ENCODE measurements at regions not wholly inside any gene's neighbourhood (a gene's known extent, or its start where the extent isn't known, plus 50 kb on each side); places are given as distances from the start of the nearest gene placed in this dataset.

GRCh38 chr7:89477991-89478390, 676.3 kb upstream of the STEAP1 start:
- Histone ChIP-seq H3K4me3 (ENCODE audit: low read depth, low read length) (no peak overlapping the region), H3K27ac (no peak overlapping the region), H3K27me3 (replicated peaks) (no peaks in the 10 kb centered on the region), H3K36me3 (replicated peaks) (no peaks in the 10 kb centered on the region)
- in situ Hi-C loops (cut with HindIII; ENCODE audit: low pct_ligation_motif_present, low sequenced_read_pairs) = no loop called here
- TF ChIP-seq CTCF (IDR thresholded peaks at IDR 0.05; ENCODE audit: low read depth, low read length, missing control alignments) = no peak
- no peak for DNase-seq

- no peaks in the 10 kb centered on the region for H3K27me3 ChIP-seq (replicated peaks)
- no peaks in the 10 kb centered on the region for H3K36me3 ChIP-seq (replicated peaks)
- no peak overlapping the region for H3K27ac ChIP-seq
- in situ Hi-C loops (cut with HindIII; ENCODE audit: low pct_ligation_motif_present, low sequenced_read_pairs) = no loop called here
- TF ChIP-seq CTCF (IDR thresholded peaks at IDR 0.05; ENCODE audit: low read depth, low read length, missing control alignments) = no peak
- no peak for DNase-seq
- no peak overlapping the region for H3K4me3 ChIP-seq (ENCODE audit: low read depth, low read length)
These were observed 658.6 kb upstream of the STEAP1 start for GRCh38 chr7:89495704-89496103.

DNA sequence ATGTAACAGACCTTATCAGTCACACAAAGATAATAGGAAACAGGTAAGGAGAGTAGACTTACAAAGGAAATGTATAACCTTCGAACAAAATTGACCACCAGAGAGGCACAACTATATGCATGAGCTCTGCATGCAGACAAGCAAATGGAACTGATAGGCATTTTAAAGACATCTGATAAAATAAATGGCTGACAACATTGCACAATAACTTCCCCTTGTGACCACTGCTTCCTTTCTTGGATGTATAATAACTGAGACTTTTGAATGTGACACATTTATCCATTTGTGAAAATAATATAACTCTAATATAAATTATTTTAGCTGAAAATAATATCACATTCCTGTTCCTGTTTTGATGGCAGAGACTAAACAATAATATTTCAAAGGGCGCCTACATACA, 654.2 kb upstream of the STEAP1 start:
- H3K4me3 ChIP-seq (ENCODE audit: low read depth, low read length) = no peak overlapping the region
- in situ Hi-C loops (cut with HindIII; ENCODE audit: low pct_ligation_motif_present, low sequenced_read_pairs) = no loop called here
- TF ChIP-seq CTCF (IDR thresholded peaks at IDR 0.05; ENCODE audit: low read depth, low read length, missing control alignments) = no peak
- DNase-seq = no peak
- H3K27ac ChIP-seq = no peak overlapping the region
- H3K36me3 ChIP-seq (replicated peaks) = no peaks in the 10 kb centered on the region
- H3K27me3 ChIP-seq (replicated peaks) = no peaks in the 10 kb centered on the region

DNA sequence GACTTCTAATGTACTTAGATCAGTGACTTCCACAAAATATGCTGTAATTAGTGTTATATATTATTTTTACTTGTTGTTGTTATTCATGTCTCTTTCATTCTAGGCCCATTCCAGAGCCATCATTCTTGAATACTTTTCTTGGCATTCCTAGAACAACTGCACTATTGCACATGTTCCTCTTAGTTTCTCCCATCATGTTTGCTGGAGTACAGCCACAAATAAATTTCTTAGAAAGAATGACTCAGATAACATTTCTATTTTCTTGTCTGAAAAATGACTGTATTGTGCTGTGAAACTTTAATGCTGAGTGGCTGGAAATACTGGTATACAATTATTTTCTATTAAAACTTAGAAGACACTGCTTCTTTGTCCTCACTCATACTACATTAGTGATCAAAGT, 651.0 kb upstream of the STEAP1 start:
- no peak for DNase-seq
- in situ Hi-C loops (cut with HindIII; ENCODE audit: low pct_ligation_motif_present, low sequenced_read_pairs) = no loop called here
- no peaks in the 10 kb centered on the region for H3K27me3 ChIP-seq (replicated peaks)
- TF ChIP-seq CTCF (IDR thresholded peaks at IDR 0.05; ENCODE audit: low read depth, low read length, missing control alignments) = no peak
- H3K36me3 ChIP-seq (replicated peaks) = no peaks in the 10 kb centered on the region
- no peak overlapping the region for H3K27ac ChIP-seq
- no peak overlapping the region for H3K4me3 ChIP-seq (ENCODE audit: low read depth, low read length)

- H3K36me3 ChIP-seq (replicated peaks) = no peaks in the 10 kb centered on the region
- TF ChIP-seq CTCF (IDR thresholded peaks at IDR 0.05; ENCODE audit: low read depth, low read length, missing control alignments) = no peak
- H3K27me3 ChIP-seq (replicated peaks) = no peaks in the 10 kb centered on the region
- in situ Hi-C loops (cut with HindIII; ENCODE audit: low pct_ligation_motif_present, low sequenced_read_pairs) = no loop called here
- no peak overlapping the region for H3K4me3 ChIP-seq (ENCODE audit: low read depth, low read length)
- no peak overlapping the region for H3K27ac ChIP-seq
- no peak for DNase-seq
These were observed 647.2 kb upstream of the STEAP1 start for GRCh38 chr7:89507034-89507433.

- Histone ChIP-seq H3K27ac (no peak overlapping the region), H3K4me3 (ENCODE audit: low read depth, low read length) (no peak overlapping the region), H3K36me3 (replicated peaks) (no peaks in the 10 kb centered on the region), H3K27me3 (replicated peaks) (no peaks in the 10 kb centered on the region)
- no peak for TF ChIP-seq CTCF (IDR thresholded peaks at IDR 0.05; ENCODE audit: low read depth, low read length, missing control alignments)
- in situ Hi-C loops (cut with HindIII; ENCODE audit: low pct_ligation_motif_present, low sequenced_read_pairs) = no loop called here
- no peak for DNase-seq
These were observed 642.4 kb upstream of the STEAP1 start for GRCh38 chr7:89511900-89512299.
